Smooth muscle cell (in vitro differentiated cells): ENCODE measurements at regions not wholly inside any gene's neighbourhood (a gene's known extent, or its start where the extent isn't known, plus 50 kb on each side); places are given as distances from the start of the nearest gene placed in this dataset.

Source experiments
- DNase-seq: peaks from one replicate; lab custom pipeline; 2025; ENCODE audit not compliant: unreplicated experiment; lab: John Stamatoyannopoulos, UW
- H2AFZ ChIP-seq: fragments of 200-600 bp; sonication (generic); 2 replicates; pipeline ENCODE4 v1.6.0; 2016; ENCODE audit warnings: antibody characterized with exemption, low read depth, mild to moderate bottlenecking
- H3F3A ChIP-seq: fragments of 200-600 bp; sonication (generic); 2 replicates; pipeline ENCODE4 v1.6.0; 2017; ENCODE audit warnings: antibody characterized with exemption, low read depth
- H3K27ac ChIP-seq: fragments of 200-600 bp; sonication (generic); 2 replicates; pipeline ENCODE4 v1.5.1; 2016; ENCODE audit warnings: low read depth, mild to moderate bottlenecking
- H3K27me3 ChIP-seq: fragments of 200-600 bp; sonication (generic); 2 replicates; pipeline ENCODE4 v1.6.1; 2016; ENCODE audit warnings: low read depth, mild to moderate bottlenecking
- H3K36me3 ChIP-seq: fragments of 200-600 bp; sonication (generic); 2 replicates; pipeline ENCODE4 v1.5.1; 2016; ENCODE audit warnings: low read depth
- H3K4me1 ChIP-seq: fragments of 200-600 bp; sonication (generic); 2 replicates; pipeline ENCODE4 v1.5.1; 2016; ENCODE audit warnings: low read depth
- H3K4me2 ChIP-seq: fragments of 200-600 bp; sonication (generic); 2 replicates; pipeline ENCODE4 v1.6.0; 2016; ENCODE audit warnings: mild to moderate bottlenecking
- H3K4me3 ChIP-seq: fragments of 200-600 bp; sonication (generic); 2 replicates; pipeline ENCODE4 v1.5.1; 2016; ENCODE audit warnings: mild to moderate bottlenecking
- H3K79me2 ChIP-seq: fragments of 200-600 bp; sonication (generic); 2 replicates; pipeline ENCODE4 v1.6.0; 2016; ENCODE audit warnings: low read depth, mild to moderate bottlenecking
- H3K9ac ChIP-seq: fragments of 200-600 bp; sonication (generic); 2 replicates; pipeline ENCODE4 v1.6.0; 2016; ENCODE audit warnings: low read depth
- H3K9me3 ChIP-seq: fragments of 200-600 bp; sonication (generic); replicated peaks from 2 replicates; pipeline ENCODE4 v1.5.1; 2016; ENCODE audit warnings: low read depth
- H4K20me1 ChIP-seq: fragments of 200-600 bp; sonication (generic); 2 replicates; pipeline ENCODE4 v1.6.0; 2016; ENCODE audit warnings: low read depth
- CTCF ChIP-seq: fragments of 200-600 bp; sonication (generic); IDR thresholded peaks from 2 replicates; pipeline ENCODE4 v1.5.1; 2017; ENCODE audit warnings: borderline replicate concordance, mild to moderate bottlenecking, antibody characterized with exemption; ENCODE audit not compliant: insufficient read depth, poor library complexity, severe bottlenecking
- WGBS: methylation state at CpG from one replicate; pipeline ENCODE4 v1.1.7; 2016; ENCODE audit warnings: low lambda C conversion rate; 5-methylcytosine and 5-hydroxymethylcytosine counted together

GRCh38 chr5:157925786-157926671 lies 67.1 kb upstream of the CLINT1 start:
- no peaks in the 10 kb centered on the region for H3K79me2 ChIP-seq
- no peak for TF ChIP-seq CTCF
- H3K4me2 ChIP-seq: no peak overlapping the region
- H3K27ac ChIP-seq: no peak overlapping the region
- H3K9ac ChIP-seq: no peak overlapping the region
- no peaks in the 10 kb centered on the region for H3K9me3 ChIP-seq
- no peak overlapping the region for H3K4me3 ChIP-seq
- H3K27me3 ChIP-seq: peaks cover 9% of the 10 kb centered on the region
- no peaks in the 10 kb centered on the region for H4K20me1 ChIP-seq
- no peak overlapping the region for H2AFZ ChIP-seq
- DNase-seq: no peak
- H3K36me3 ChIP-seq: no peaks in the 10 kb centered on the region
- no peaks in the 10 kb centered on the region for H3F3A ChIP-seq
- WGBS: 82% methylated on average over 14 of the region's 14 CpGs
- no peaks in the 10 kb centered on the region for H3K4me1 ChIP-seq

GRCh38 chr5:157924931-157925729 lies 66.2 kb upstream of the CLINT1 start:
- Histone ChIP-seq H3K36me3 (no peaks in the 10 kb centered on the region), H4K20me1 (no peaks in the 10 kb centered on the region), H3K4me3 (no peak overlapping the region), H2AFZ (no peak overlapping the region), H3F3A (no peaks in the 10 kb centered on the region), H3K79me2 (no peaks in the 10 kb centered on the region), H3K9ac (no peak overlapping the region), H3K9me3 (no peaks in the 10 kb centered on the region), H3K4me1 (no peaks in the 10 kb centered on the region), H3K4me2 (no peak overlapping the region), H3K27me3 (peaks cover 9% of the 10 kb centered on the region), H3K27ac (no peak overlapping the region)
- TF ChIP-seq CTCF: no peak
- 92% methylated on average over 8 of the region's 8 CpGs for whole genome bisulfite sequencing
- DNase-seq: no peak

- Histone ChIP-seq H3K36me3 (no peaks in the 10 kb centered on the region), H4K20me1 (no peaks in the 10 kb centered on the region), H3K4me1 (no peaks in the 10 kb centered on the region), H3F3A (no peaks in the 10 kb centered on the region), H3K79me2 (no peaks in the 10 kb centered on the region), H3K9me3 (no peaks in the 10 kb centered on the region), H3K4me2 (no peak overlapping the region), H3K27ac (no peak overlapping the region), H3K4me3 (no peak overlapping the region), H2AFZ (no peak overlapping the region), H3K27me3 (peaks cover 9% of the 10 kb centered on the region), H3K9ac (no peak overlapping the region)
- DNase-seq: no peak
- WGBS: 89% methylated on average over 2 of the region's 2 CpGs
- no peak for TF ChIP-seq CTCF
Observed at GRCh38 chr5:157924490-157924889, 65.5 kb upstream of the CLINT1 start.
